ENCODE measurements at regions not wholly inside any gene's neighbourhood (a gene's known extent, or its start where the extent isn't known, plus 50 kb on each side); places are given as distances from the start of the nearest gene placed in this dataset.

- no peaks in the 10 kb centered on the region for H3F3A ChIP-seq (ENCODE audit: low read depth)
- H3K4me3 ChIP-seq, result no peak overlapping the region
- H4K20me1 ChIP-seq (ENCODE audit: low read depth), result no peaks in the 10 kb centered on the region
- Mint-ChIP-seq H3K27me3 (ENCODE audit: insufficient read depth, low read depth) (no peaks in the 10 kb centered on the region), H3K27ac (no peak overlapping the region), H3K36me3 (no peaks in the 10 kb centered on the region), H3K4me3 (no peak overlapping the region), H3K4me1 (no peaks in the 10 kb centered on the region), H3K9me3 (no peaks in the 10 kb centered on the region)
- no peak for TF ChIP-seq EZH2 (IDR thresholded peaks at IDR 0.05)
- TF ChIP-seq CTCF (IDR thresholded peaks at IDR 0.05), result no peak
- H3K36me3 ChIP-seq, result no peaks in the 10 kb centered on the region
- H2AFZ ChIP-seq (replicated peaks), result no peak overlapping the region
- H3K27me3 ChIP-seq, result no peaks in the 10 kb centered on the region
- H3K9ac ChIP-seq, result no peak overlapping the region
- DNase-seq (ENCODE audit: low spot score), result no peak
- H3K4me1 ChIP-seq, result no peaks in the 10 kb centered on the region
- no peaks in the 10 kb centered on the region for H3K79me2 ChIP-seq (ENCODE audit: low read depth)
- no peaks in the 10 kb centered on the region for H3K9me3 ChIP-seq (ENCODE audit: low read depth)
- no peak overlapping the region for H3K4me2 ChIP-seq
- no peak overlapping the region for H3K27ac ChIP-seq
Measured at GRCh38 chr1:172895761-172896160, 155.0 kb downstream of the TNFSF18 start.

- Mint-ChIP-seq H3K4me3 (no peak overlapping the region), H3K27ac (no peak overlapping the region)
Measured at GRCh38 chr1:172897738-172898137, 153.0 kb downstream of the TNFSF18 start.

GRCh38 chr1:172898866-172899265 lies 151.9 kb downstream of the TNFSF18 start:
- Histone ChIP-seq H3K27me3 (no peaks in the 10 kb centered on the region), H3K4me1 (no peaks in the 10 kb centered on the region), H3K27ac (no peak overlapping the region), H3F3A (ENCODE audit: low read depth) (no peaks in the 10 kb centered on the region), H3K4me2 (no peak overlapping the region), H3K4me3 (no peak overlapping the region), H2AFZ (replicated peaks) (no peak overlapping the region), H3K36me3 (no peaks in the 10 kb centered on the region), H3K9me3 (ENCODE audit: low read depth) (no peaks in the 10 kb centered on the region), H3K79me2 (ENCODE audit: low read depth) (no peaks in the 10 kb centered on the region), H4K20me1 (ENCODE audit: low read depth) (no peaks in the 10 kb centered on the region), H3K9ac (no peak overlapping the region)
- Mint-ChIP-seq H3K9me3 (no peaks in the 10 kb centered on the region), H3K36me3 (no peaks in the 10 kb centered on the region), H3K4me1 (no peaks in the 10 kb centered on the region), H3K4me3 (no peak overlapping the region), H3K27me3 (ENCODE audit: insufficient read depth, low read depth) (no peaks in the 10 kb centered on the region), H3K27ac (no peak overlapping the region)
- TF ChIP-seq EZH2 (IDR thresholded peaks at IDR 0.05), result no peak
- TF ChIP-seq EZH2phosphoT487 (IDR thresholded peaks at IDR 0.05), result no peak
- no peak for TF ChIP-seq CTCF (IDR thresholded peaks at IDR 0.05)
- DNase-seq (ENCODE audit: low spot score), result no peak

More at GRCh38 chr1:172897738-172898137, 153.0 kb downstream of the TNFSF18 start:
- H3K27ac ChIP-seq, result no peak overlapping the region
- H2AFZ ChIP-seq (replicated peaks), result no peak overlapping the region
- H3K27me3 ChIP-seq, result no peaks in the 10 kb centered on the region
- H3K4me2 ChIP-seq, result no peak overlapping the region
- no peaks in the 10 kb centered on the region for H3K9me3 Mint-ChIP-seq
- H3K36me3 ChIP-seq, result no peaks in the 10 kb centered on the region
- H3K79me2 ChIP-seq (ENCODE audit: low read depth), result no peaks in the 10 kb centered on the region
- no peaks in the 10 kb centered on the region for H3F3A ChIP-seq (ENCODE audit: low read depth)
- no peaks in the 10 kb centered on the region for H4K20me1 ChIP-seq (ENCODE audit: low read depth)
- no peak overlapping the region for H3K4me3 ChIP-seq
- no peaks in the 10 kb centered on the region for H3K4me1 Mint-ChIP-seq
- no peaks in the 10 kb centered on the region for H3K4me1 ChIP-seq
- H3K36me3 Mint-ChIP-seq, result no peaks in the 10 kb centered on the region
- H3K9ac ChIP-seq, result no peak overlapping the region
- no peak for DNase-seq (ENCODE audit: low spot score)
- no peak for TF ChIP-seq CTCF (IDR thresholded peaks at IDR 0.05)
- TF ChIP-seq EZH2 (IDR thresholded peaks at IDR 0.05), result no peak
- no peak for TF ChIP-seq EZH2phosphoT487 (IDR thresholded peaks at IDR 0.05)
- no peaks in the 10 kb centered on the region for H3K9me3 ChIP-seq (ENCODE audit: low read depth)
- H3K27me3 Mint-ChIP-seq (ENCODE audit: insufficient read depth, low read depth), result no peaks in the 10 kb centered on the region
